ENCODE measurements at regions not wholly inside any gene's neighbourhood (a gene's known extent, or its start where the extent isn't known, plus 50 kb on each side); places are given as distances from the start of the nearest gene placed in this dataset.
A peak's percentile ranks its signal among the peaks of the same experiment; 100 is the strongest.

DNA sequence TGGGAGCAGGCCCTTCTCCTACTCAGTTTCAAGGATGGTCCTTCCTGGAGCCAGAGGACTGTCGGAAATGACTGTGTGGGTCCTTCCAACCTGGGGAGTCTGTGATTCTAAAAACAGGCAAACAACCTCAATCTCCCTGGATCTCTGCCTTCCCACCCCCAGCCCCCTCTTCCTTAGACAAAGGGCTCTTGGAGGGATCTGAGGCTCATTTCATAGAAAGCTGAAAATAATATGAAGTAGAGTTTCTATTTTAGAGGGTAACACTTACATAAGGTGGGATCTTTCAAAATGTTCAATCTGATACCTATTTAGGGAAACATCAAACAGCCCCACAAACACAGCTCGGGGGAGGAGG lies 69.4 kb downstream of the RHOB start:
- no peak for FAIRE-seq
- Histone ChIP-seq H3K4me1 (peaks cover 18% of the 10 kb centered on the region), H3K4me3 (no peak overlapping the region), H3K9me3 (no peaks in the 10 kb centered on the region), H3K4me2 (0 out of 3 replicates have a peak overlapping the region, but pooled peaks have one; percentile 13), H3K27ac (peak overlapping the region; percentile 35 to 40; a peak in 3 of 6 replicates)
- no peak for TF ChIP-seq TP53 (CRISPR knock-in tag; IDR thresholded peaks at IDR 0.05)
- TF ChIP-seq BHLHE40 (IDR thresholded peaks at IDR 0.05; ENCODE audit: low read depth, low read length), result no peak
- no peak for TF ChIP-seq CHD2 (IDR thresholded peaks at IDR 0.05; ENCODE audit: low read length, partially characterized antibody)
- no peak for TF ChIP-seq CBX2 (IDR thresholded peaks at IDR 0.05; ENCODE audit: borderline replicate concordance, low read depth)
- TF ChIP-seq RCOR1 (IDR thresholded peaks at IDR 0.05; ENCODE audit: low read depth, low read length), result no peak
- TF ChIP-seq HDAC2 (IDR thresholded peaks at IDR 0.05), result no peak
- TF ChIP-seq, protein P1, sequence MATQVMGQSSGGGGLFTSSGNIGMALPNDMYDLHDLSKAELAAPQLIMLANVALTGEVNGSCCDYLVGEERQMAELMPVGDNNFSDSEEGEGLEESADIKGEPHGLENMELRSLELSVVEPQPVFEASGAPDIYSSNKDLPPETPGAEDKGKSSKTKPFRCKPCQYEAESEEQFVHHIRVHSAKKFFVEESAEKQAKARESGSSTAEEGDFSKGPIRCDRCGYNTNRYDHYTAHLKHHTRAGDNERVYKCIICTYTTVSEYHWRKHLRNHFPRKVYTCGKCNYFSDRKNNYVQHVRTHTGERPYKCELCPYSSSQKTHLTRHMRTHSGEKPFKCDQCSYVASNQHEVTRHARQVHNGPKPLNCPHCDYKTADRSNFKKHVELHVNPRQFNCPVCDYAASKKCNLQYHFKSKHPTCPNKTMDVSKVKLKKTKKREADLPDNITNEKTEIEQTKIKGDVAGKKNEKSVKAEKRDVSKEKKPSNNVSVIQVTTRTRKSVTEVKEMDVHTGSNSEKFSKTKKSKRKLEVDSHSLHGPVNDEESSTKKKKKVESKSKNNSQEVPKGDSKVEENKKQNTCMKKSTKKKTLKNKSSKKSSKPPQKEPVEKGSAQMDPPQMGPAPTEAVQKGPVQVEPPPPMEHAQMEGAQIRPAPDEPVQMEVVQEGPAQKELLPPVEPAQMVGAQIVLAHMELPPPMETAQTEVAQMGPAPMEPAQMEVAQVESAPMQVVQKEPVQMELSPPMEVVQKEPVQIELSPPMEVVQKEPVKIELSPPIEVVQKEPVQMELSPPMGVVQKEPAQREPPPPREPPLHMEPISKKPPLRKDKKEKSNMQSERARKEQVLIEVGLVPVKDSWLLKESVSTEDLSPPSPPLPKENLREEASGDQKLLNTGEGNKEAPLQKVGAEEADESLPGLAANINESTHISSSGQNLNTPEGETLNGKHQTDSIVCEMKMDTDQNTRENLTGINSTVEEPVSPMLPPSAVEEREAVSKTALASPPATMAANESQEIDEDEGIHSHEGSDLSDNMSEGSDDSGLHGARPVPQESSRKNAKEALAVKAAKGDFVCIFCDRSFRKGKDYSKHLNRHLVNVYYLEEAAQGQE (IDR thresholded peaks at IDR 0.05), result no peak
- no peak for TF ChIP-seq MAFK (IDR thresholded peaks at IDR 0.05; ENCODE audit: partially characterized antibody)
- TF ChIP-seq ZC3H11A (IDR thresholded peaks at IDR 0.05), result no peak
- TF ChIP-seq POLR2AphosphoS2 (conservative IDR thresholded peaks at IDR 0.05; ENCODE audit: low read length), result no peak
- TF ChIP-seq, protein P2, sequence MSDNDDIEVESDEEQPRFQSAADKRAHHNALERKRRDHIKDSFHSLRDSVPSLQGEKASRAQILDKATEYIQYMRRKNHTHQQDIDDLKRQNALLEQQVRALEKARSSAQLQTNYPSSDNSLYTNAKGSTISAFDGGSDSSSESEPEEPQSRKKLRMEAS (IDR thresholded peaks at IDR 0.05), result no peak
- POLR2A ChIA-PET, result interaction anchor here (1.0 kb wide), 1 partner anchor 69 kb away, joined by 3 read pairs; no protein-coding TSS in a partner anchor
- 64% methylated on average over 2 of the region's 2 CpGs for WGBS (ENCODE audit: missing lambda C conversion rate)
- CTCF ChIA-PET, result interaction anchor here (1.0 to 1.6 kb wide), 2 partner anchors 10 kb away, joined by 3 to 5 read pairs; no protein-coding TSS in a partner anchor
- DNase-seq (ENCODE audit: low read depth in 1 of 2, low spot score in 1 of 2), result no peak
- no peak for ATAC-seq

DNA sequence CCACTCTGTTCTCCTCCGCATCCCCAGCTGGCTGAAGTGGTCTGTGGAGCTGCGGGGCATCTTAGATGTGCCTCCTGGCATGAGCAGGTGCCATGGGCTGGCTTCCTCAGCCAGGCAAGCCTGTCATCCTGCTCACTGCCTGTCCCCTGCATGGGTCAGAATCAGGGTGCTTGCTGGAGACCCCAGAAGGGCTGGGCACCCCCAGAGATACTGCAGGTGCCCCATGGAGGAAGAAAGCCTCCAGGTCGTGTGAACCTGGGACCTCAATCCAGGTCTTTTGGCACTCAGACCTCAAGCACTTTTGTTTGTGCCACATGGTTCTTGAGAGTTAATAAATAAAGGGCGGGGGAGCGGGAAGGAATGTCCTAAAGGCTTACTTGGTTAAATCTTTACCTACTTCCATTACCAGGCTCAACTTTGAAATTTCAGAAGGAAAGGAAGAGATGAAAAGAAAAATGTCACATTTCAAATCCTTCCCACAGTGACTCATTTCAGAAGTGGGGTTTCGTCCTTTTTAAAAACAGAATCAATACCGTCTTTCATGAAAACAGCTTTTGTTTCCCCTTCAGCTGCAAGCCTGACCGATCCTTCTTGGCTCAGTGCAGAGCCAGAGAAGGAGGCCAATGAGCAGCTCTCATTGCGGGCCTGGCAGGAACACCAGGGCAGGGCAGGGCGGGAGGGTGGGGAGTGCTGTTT lies 69.9 kb downstream of the RHOB start:
- H3K4me2 ChIP-seq, result peak overlapping the region; percentile 13; the same call in 1 of the 3 replicates
- TF ChIP-seq HDAC2 (IDR thresholded peaks at IDR 0.05) (no peak), SREBF2 (IDR thresholded peaks at IDR 0.05) (no peak), ZNF302 (CRISPR knock-in tag; IDR thresholded peaks at IDR 0.05) (no peak), FOXS1 (CRISPR knock-in tag; IDR thresholded peaks at IDR 0.05) (no peak), CBX2 (IDR thresholded peaks at IDR 0.05; ENCODE audit: borderline replicate concordance, low read depth) (no peak), EP300 (IDR thresholded peaks at IDR 0.05) (no peak), RAD21 (conservative IDR thresholded peaks at IDR 0.05 in 1 of 2, IDR thresholded peaks at IDR 0.05 in 1 of 2) (no peak), POLR2AphosphoS2 (conservative IDR thresholded peaks at IDR 0.05; ENCODE audit: low read length) (no peak), CHD2 (IDR thresholded peaks at IDR 0.05; ENCODE audit: low read length, partially characterized antibody) (no peak), ZFP36 (IDR thresholded peaks at IDR 0.05; ENCODE audit: borderline replicate concordance, partially characterized antibody) (no peak), HOXB5 (CRISPR knock-in tag; IDR thresholded peaks at IDR 0.05) (no peak), MAFK (IDR thresholded peaks at IDR 0.05; ENCODE audit: partially characterized antibody) (no peak), FOSB (CRISPR knock-in tag; IDR thresholded peaks at IDR 0.05) (no peak)
- TF ChIP-seq, protein P3, sequence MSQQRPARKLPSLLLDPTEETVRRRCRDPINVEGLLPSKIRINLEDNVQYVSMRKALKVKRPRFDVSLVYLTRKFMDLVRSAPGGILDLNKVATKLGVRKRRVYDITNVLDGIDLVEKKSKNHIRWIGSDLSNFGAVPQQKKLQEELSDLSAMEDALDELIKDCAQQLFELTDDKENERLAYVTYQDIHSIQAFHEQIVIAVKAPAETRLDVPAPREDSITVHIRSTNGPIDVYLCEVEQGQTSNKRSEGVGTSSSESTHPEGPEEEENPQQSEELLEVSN (IDR thresholded peaks at IDR 0.05; ENCODE audit: borderline replicate concordance, low read depth), result no peak
- TF ChIP-seq, protein P4, sequence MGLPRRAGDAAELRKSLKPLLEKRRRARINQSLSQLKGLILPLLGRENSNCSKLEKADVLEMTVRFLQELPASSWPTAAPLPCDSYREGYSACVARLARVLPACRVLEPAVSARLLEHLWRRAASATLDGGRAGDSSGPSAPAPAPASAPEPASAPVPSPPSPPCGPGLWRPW (IDR thresholded peaks at IDR 0.05), result no peak
- TF ChIP-seq, protein P5, sequence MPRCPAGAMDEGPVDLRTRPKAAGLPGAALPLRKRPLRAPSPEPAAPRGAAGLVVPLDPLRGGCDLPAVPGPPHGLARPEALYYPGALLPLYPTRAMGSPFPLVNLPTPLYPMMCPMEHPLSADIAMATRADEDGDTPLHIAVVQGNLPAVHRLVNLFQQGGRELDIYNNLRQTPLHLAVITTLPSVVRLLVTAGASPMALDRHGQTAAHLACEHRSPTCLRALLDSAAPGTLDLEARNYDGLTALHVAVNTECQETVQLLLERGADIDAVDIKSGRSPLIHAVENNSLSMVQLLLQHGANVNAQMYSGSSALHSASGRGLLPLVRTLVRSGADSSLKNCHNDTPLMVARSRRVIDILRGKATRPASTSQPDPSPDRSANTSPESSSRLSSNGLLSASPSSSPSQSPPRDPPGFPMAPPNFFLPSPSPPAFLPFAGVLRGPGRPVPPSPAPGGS (IDR thresholded peaks at IDR 0.05), result no peak
- peaks cover 18% of the 10 kb centered on the region for H3K4me1 ChIP-seq
- ChIA-PET CTCF (interaction anchor here (1.4 to 1.6 kb wide), 2 partner anchors 11 to 25 kb away, joined by 3 to 5 read pairs; no protein-coding TSS in a partner anchor), POLR2A (no interaction called here)
- WGBS (ENCODE audit: missing lambda C conversion rate), result 68% methylated on average over 10 of the region's 10 CpGs
- DNase-seq (ENCODE audit: low read depth in 1 of 2, low spot score in 1 of 2) (no peak), FAIRE-seq (no peak), ATAC-seq (no peak)
- H3K27ac ChIP-seq, result peak overlapping the region; percentile 35 to 42; a peak in 3 of 6 replicates
- no peak overlapping the region for H3K4me3 ChIP-seq
- H3K9me3 ChIP-seq, result no peaks in the 10 kb centered on the region

All from A549 (cell line).